Cardiac fibroblast (primary cell): ENCODE measurements at regions not wholly inside any gene's neighbourhood (a gene's known extent, or its start where the extent isn't known, plus 50 kb on each side); places are given as distances from the start of the nearest gene placed in this dataset.

ENCODE experiments used
- DNase-seq, 2 donors: peaks; one replicate each; pipeline versions ENCODE4 v3.0.0 to v3.0.0-alpha.2; 2010; ENCODE audit warnings: low read depth in 2 of 2
- H3K4me3 ChIP-seq, 2 donors: replicated peaks in 1 of 2; 1 replicate in 1 of 2; 2 replicates in 1 of 2; pipeline ENCODE4 v1.5.1; 2011; ENCODE audit warnings: low read depth in 2 of 2, low read length in 2 of 2, mild to moderate bottlenecking in 2 of 2, moderate library complexity in 1 of 2
- TF ChIP-seq, protein P1 (sequence below): IDR thresholded peaks from one replicate; pipeline ENCODE4 v1.5.1; 2011; ENCODE audit warnings: low read depth, mild to moderate bottlenecking, low read length, inconsistent platforms

DNA sequence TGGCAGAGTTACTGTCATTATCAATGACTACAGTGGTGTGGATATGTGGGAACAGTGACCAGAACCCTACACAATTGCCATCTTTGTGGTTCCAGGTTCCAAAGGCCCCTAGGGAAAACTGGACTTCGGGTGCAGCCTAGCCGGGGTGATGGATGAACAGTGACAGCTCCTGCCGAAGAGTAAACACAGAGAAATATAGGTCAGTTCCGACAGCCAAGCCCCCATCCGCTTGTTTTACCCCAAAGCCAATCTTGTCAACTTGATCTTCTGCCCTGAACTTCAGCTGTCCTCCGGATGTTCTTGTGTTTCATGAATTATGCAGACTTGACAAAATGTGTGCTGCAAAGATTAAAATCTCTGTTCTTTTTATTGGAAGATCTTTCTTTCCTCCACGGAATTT is 200.4 kb upstream of the SRRM4 start:
- DNase-seq = no peak
- no peak overlapping the region for H3K4me3 ChIP-seq
- TF ChIP-seq, protein P1, sequence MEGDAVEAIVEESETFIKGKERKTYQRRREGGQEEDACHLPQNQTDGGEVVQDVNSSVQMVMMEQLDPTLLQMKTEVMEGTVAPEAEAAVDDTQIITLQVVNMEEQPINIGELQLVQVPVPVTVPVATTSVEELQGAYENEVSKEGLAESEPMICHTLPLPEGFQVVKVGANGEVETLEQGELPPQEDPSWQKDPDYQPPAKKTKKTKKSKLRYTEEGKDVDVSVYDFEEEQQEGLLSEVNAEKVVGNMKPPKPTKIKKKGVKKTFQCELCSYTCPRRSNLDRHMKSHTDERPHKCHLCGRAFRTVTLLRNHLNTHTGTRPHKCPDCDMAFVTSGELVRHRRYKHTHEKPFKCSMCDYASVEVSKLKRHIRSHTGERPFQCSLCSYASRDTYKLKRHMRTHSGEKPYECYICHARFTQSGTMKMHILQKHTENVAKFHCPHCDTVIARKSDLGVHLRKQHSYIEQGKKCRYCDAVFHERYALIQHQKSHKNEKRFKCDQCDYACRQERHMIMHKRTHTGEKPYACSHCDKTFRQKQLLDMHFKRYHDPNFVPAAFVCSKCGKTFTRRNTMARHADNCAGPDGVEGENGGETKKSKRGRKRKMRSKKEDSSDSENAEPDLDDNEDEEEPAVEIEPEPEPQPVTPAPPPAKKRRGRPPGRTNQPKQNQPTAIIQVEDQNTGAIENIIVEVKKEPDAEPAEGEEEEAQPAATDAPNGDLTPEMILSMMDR = no peak

GRCh38 chr12:118781692-118782091 is 199.6 kb upstream of the SRRM4 start:
- no peak for DNase-seq
- TF ChIP-seq, protein P1 = no peak
- H3K4me3 ChIP-seq = no peak overlapping the region

GRCh38 chr12:118783703-118784102 is 197.6 kb upstream of the SRRM4 start:
- no peak overlapping the region for H3K4me3 ChIP-seq
- TF ChIP-seq, protein P1 = no peak
- no peak for DNase-seq

GRCh38 chr12:118790578-118790977 is 190.8 kb upstream of the SRRM4 start:
- TF ChIP-seq, protein P1 = no peak
- DNase-seq = no peak
- no peak overlapping the region for H3K4me3 ChIP-seq

GRCh38 chr12:118813778-118814357 is 167.5 kb upstream of the SRRM4 start:
- TF ChIP-seq, protein P1 = no peak
- no peak overlapping the region for H3K4me3 ChIP-seq
- DNase-seq = no peak

DNA sequence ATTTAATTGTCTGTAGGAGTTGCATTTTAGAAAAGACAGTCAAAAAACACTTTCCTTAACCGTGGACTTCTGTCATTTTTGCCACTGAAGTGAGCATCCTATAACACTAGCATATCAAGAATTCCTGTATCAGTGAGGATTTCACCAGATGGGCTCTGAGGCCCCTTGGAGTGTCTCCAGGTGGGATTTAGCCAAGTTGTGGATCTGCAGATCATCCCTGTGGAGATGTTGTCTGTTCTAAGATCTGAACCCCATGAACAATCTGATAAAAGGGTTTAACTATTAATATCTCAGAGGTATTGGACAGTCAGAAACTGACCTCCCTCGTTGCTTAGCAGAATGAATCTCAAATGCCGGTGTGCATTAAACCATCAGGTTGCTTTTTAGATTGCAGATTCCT is 165.0 kb upstream of the SRRM4 start:
- no peak for DNase-seq
- TF ChIP-seq, protein P1 = no peak
- no peak overlapping the region for H3K4me3 ChIP-seq

GRCh38 chr12:118821386-118821925 is 159.9 kb upstream of the SRRM4 start:
- TF ChIP-seq, protein P1 = no peak
- DNase-seq = no peak
- no peak overlapping the region for H3K4me3 ChIP-seq
